Cardiac muscle cell (in vitro differentiated cells and primary cell): ENCODE measurements at regions not wholly inside any gene's neighbourhood (a gene's known extent, or its start where the extent isn't known, plus 50 kb on each side); places are given as distances from the start of the nearest gene placed in this dataset.

Experiments
- DNase-seq, 2 donors: peaks; one replicate each; pipeline versions ENCODE4 v3.0.0 to v3.0.0-alpha.2; 2010 to 2017; ENCODE audit warnings: low read depth in 1 of 2, low spot score in 1 of 2
- H3K27ac ChIP-seq: fragments of 200-600 bp; sonication (generic); 2 replicates; pipeline ENCODE4 v1.5.1; 2016
- H3K27me3 ChIP-seq: fragments of 200-600 bp; sonication (generic); 2 replicates; pipeline ENCODE4 v1.6.0; 2016; ENCODE audit warnings: control low read depth
- H3K36me3 ChIP-seq: fragments of 200-600 bp; sonication (generic); 2 replicates; pipeline ENCODE4 v1.5.1; 2016; ENCODE audit warnings: control low read depth
- H3K4me1 ChIP-seq: fragments of 200-600 bp; sonication (generic); 2 replicates; pipeline ENCODE4 v1.8.1; 2017; ENCODE audit warnings: low read depth, mild to moderate bottlenecking, mixed run types
- H3K4me3 ChIP-seq: fragments of 200-600 bp; sonication (generic); 2 replicates; pipeline ENCODE4 v1.5.1; 2016; ENCODE audit warnings: mild to moderate bottlenecking
- H3K9me3 ChIP-seq: fragments of 200-600 bp; sonication (generic); 2 replicates; pipeline ENCODE4 v1.5.1; 2017; ENCODE audit warnings: low read depth, mild to moderate bottlenecking, control low read depth
- CTCF ChIP-seq: IDR thresholded peaks from 2 replicates; pipeline ENCODE4 v1.5.1; 2012; ENCODE audit warnings: low read depth, mild to moderate bottlenecking, low read length

GRCh38 chr2:106953779-106954178 lies 67.8 kb upstream of the ST6GAL2 start:
- TF ChIP-seq CTCF = no peak
- DNase-seq = no peak
- Histone ChIP-seq H3K27me3 (peaks cover 62% of the 10 kb centered on the region), H3K4me3 (no peak overlapping the region), H3K36me3 (no peaks in the 10 kb centered on the region), H3K4me1 (no peaks in the 10 kb centered on the region), H3K27ac (no peak overlapping the region), H3K9me3 (no peaks in the 10 kb centered on the region)

- H3K4me1 ChIP-seq = no peaks in the 10 kb centered on the region
- H3K27me3 ChIP-seq = peaks cover 65% of the 10 kb centered on the region
- H3K9me3 ChIP-seq = no peaks in the 10 kb centered on the region
- no peaks in the 10 kb centered on the region for H3K36me3 ChIP-seq
- no peak overlapping the region for H3K27ac ChIP-seq
- no peak overlapping the region for H3K4me3 ChIP-seq
- TF ChIP-seq CTCF = no peak
- no peak for DNase-seq
Measured at GRCh38 chr2:106954304-106954703, 68.3 kb upstream of the ST6GAL2 start.

- Histone ChIP-seq H3K9me3 (no peaks in the 10 kb centered on the region), H3K27me3 (peaks cover 73% of the 10 kb centered on the region), H3K27ac (no peak overlapping the region), H3K36me3 (no peaks in the 10 kb centered on the region), H3K4me3 (no peak overlapping the region), H3K4me1 (peaks cover 5% of the 10 kb centered on the region)
- TF ChIP-seq CTCF = no peak
- DNase-seq = peak in 1 of 2 donors; percentile 67
Measured at GRCh38 chr2:106956416-106956815, 70.4 kb upstream of the ST6GAL2 start.

GRCh38 chr2:106956879-106957278 lies 70.9 kb upstream of the ST6GAL2 start:
- Histone ChIP-seq H3K9me3 (no peaks in the 10 kb centered on the region), H3K36me3 (no peaks in the 10 kb centered on the region), H3K27me3 (peaks cover 73% of the 10 kb centered on the region), H3K4me3 (no peak overlapping the region), H3K27ac (no peak overlapping the region), H3K4me1 (peaks cover 5% of the 10 kb centered on the region)
- peak in 1 of 2 donors; percentile 95 for DNase-seq
- TF ChIP-seq CTCF = no peak

- no peak for DNase-seq
Measured at GRCh38 chr2:106959975-106960682, 74.2 kb upstream of the ST6GAL2 start.

More at GRCh38 chr2:106959975-106960682, 74.2 kb upstream of the ST6GAL2 start:
- Histone ChIP-seq H3K27ac (no peak overlapping the region), H3K36me3 (no peaks in the 10 kb centered on the region), H3K9me3 (no peaks in the 10 kb centered on the region), H3K4me3 (no peak overlapping the region), H3K4me1 (peaks cover 5% of the 10 kb centered on the region), H3K27me3 (peaks cover 79% of the 10 kb centered on the region)
- no peak for TF ChIP-seq CTCF
